ENCODE measurements at regions not wholly inside any gene's neighbourhood (a gene's known extent, or its start where the extent isn't known, plus 50 kb on each side); places are given as distances from the start of the nearest gene placed in this dataset.

DNA sequence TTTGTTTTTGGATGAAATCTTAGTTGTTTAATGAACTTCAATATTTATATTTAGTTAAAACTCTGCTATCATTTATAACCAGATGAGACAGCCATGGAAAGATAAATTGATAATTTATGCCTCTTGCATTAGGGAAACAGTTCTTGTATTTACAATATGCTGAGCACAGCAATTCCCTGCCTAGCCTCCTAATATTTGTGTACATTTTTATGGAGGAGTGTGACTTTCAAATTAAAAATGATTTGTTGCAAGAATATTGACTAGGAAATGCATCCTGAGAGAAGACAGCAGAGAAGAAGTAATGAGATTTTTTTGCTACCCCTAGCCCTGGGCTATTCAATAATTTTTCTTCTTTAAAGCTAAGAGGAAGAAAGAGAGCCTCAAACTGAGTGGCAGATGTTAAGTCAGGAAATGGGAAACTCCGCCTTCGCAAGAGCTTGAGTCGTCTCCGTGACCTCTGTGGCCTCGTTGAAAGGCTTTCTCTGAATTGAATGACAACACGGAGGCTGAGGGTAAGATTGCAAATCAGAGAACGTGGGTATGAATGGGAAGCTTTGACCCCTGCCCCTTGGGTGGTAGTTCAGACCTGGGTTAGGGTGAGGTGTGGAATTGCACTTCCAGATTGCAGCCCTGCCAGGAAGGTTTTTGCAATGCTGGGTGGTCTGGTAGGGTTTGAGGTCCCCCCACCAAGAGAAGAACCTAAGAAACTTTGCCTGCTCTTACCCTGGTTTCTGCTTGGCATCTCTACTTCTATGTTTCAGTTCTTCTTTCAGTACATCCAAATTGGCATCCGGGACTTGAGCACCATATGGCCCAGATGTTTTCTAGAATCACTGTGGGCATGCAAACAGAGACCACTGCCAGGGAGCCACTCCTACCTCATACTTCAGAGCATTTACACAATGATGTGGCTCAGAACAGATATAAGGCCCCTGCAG, 210.3 kb upstream of the RBMS1 start:
- TF ChIP-seq, protein P1, sequence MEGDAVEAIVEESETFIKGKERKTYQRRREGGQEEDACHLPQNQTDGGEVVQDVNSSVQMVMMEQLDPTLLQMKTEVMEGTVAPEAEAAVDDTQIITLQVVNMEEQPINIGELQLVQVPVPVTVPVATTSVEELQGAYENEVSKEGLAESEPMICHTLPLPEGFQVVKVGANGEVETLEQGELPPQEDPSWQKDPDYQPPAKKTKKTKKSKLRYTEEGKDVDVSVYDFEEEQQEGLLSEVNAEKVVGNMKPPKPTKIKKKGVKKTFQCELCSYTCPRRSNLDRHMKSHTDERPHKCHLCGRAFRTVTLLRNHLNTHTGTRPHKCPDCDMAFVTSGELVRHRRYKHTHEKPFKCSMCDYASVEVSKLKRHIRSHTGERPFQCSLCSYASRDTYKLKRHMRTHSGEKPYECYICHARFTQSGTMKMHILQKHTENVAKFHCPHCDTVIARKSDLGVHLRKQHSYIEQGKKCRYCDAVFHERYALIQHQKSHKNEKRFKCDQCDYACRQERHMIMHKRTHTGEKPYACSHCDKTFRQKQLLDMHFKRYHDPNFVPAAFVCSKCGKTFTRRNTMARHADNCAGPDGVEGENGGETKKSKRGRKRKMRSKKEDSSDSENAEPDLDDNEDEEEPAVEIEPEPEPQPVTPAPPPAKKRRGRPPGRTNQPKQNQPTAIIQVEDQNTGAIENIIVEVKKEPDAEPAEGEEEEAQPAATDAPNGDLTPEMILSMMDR (IDR thresholded peaks at IDR 0.05; ENCODE audit: insufficient read depth, low read length): no peak
- TF ChIP-seq, protein P2, sequence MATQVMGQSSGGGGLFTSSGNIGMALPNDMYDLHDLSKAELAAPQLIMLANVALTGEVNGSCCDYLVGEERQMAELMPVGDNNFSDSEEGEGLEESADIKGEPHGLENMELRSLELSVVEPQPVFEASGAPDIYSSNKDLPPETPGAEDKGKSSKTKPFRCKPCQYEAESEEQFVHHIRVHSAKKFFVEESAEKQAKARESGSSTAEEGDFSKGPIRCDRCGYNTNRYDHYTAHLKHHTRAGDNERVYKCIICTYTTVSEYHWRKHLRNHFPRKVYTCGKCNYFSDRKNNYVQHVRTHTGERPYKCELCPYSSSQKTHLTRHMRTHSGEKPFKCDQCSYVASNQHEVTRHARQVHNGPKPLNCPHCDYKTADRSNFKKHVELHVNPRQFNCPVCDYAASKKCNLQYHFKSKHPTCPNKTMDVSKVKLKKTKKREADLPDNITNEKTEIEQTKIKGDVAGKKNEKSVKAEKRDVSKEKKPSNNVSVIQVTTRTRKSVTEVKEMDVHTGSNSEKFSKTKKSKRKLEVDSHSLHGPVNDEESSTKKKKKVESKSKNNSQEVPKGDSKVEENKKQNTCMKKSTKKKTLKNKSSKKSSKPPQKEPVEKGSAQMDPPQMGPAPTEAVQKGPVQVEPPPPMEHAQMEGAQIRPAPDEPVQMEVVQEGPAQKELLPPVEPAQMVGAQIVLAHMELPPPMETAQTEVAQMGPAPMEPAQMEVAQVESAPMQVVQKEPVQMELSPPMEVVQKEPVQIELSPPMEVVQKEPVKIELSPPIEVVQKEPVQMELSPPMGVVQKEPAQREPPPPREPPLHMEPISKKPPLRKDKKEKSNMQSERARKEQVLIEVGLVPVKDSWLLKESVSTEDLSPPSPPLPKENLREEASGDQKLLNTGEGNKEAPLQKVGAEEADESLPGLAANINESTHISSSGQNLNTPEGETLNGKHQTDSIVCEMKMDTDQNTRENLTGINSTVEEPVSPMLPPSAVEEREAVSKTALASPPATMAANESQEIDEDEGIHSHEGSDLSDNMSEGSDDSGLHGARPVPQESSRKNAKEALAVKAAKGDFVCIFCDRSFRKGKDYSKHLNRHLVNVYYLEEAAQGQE (IDR thresholded peaks at IDR 0.05; ENCODE audit: insufficient replicate concordance, low read depth): no peak
- 0 out of 2 replicates have a peak, but pooled peaks have one; percentile 31 for TF ChIP-seq POLR2AphosphoS5 (IDR thresholded peaks at IDR 0.05; ENCODE audit: low read depth)
- TF ChIP-seq SPI1 (IDR thresholded peaks at IDR 0.05; ENCODE audit: borderline replicate concordance, low read depth): no peak
- no peak for TF ChIP-seq GABPA (IDR thresholded peaks at IDR 0.05; ENCODE audit: low read depth)
